Breast epithelium (tissue), 4 donors: ENCODE measurements at regions not wholly inside any gene's neighbourhood (a gene's known extent, or its start where the extent isn't known, plus 50 kb on each side); places are given as distances from the start of the nearest gene placed in this dataset.

ENCODE experiments used
- DNase-seq, 2 donors: peaks; one replicate each; pipeline ENCODE4 v3.0.0-alpha.2; 2019; ENCODE audit warnings: low spot score in 2 of 2
- H3K27ac ChIP-seq, 2 donors: fragments of 200-600 bp; sonication (generic) in 1 of 2; one replicate each; pipeline ENCODE4 v1.5.1; 2016 to 2019; ENCODE audit warnings: mild to moderate bottlenecking in 1 of 2
- H3K27me3 ChIP-seq, 2 donors: fragments of 200-600 bp; sonication (generic) in 1 of 2; one replicate each; pipeline versions ENCODE4 v1.5.1 to v1.6.0; 2017 to 2019; ENCODE audit warnings: control low read depth in 1 of 2, mild to moderate bottlenecking in 1 of 2
- H3K36me3 ChIP-seq: fragments of 200-600 bp; one replicate; pipeline ENCODE4 v1.5.1; 2019
- H3K4me1 ChIP-seq, 2 donors: fragments of 200-600 bp; sonication (generic); one replicate each; pipeline ENCODE4 v1.5.1; 2016 to 2019; ENCODE audit warnings: control low read depth in 1 of 2
- H3K4me3 ChIP-seq, 3 donors: fragments of 200-600 bp; sonication (generic); 1 replicate in 2 of 3; 2 replicates in 1 of 3; pipeline ENCODE4 v1.5.1; 2016 to 2019; ENCODE audit warnings: mild to moderate bottlenecking in 3 of 3, moderate library complexity in 2 of 3
- H3K9me3 ChIP-seq, 2 donors: fragments of 200-600 bp; sonication (generic) in 1 of 2; one replicate each; pipeline ENCODE4 v1.5.1; 2016 to 2019; ENCODE audit warnings: control low read depth in 1 of 2
- POLR2A ChIP-seq: fragments of 450-650 bp; IDR thresholded peaks from one replicate; pipeline ENCODE4 v1.6.1; 2016; ENCODE audit warnings: antibody characterized with exemption, mild to moderate bottlenecking, moderate library complexity
- POLR2AphosphoS5 ChIP-seq, 3 donors: sonication (generic); formaldehyde crosslinking; IDR thresholded peaks; one replicate each; pipeline ENCODE4 v1.6.1; 2017; ENCODE audit warnings: antibody characterized with exemption in 3 of 3
- intact Hi-C: fragments of 100-400 bp; cut with DNase I; formaldehyde crosslinking; loops from one replicate; pipeline ENCODE4 v1.15.1; 2023; ENCODE audit warnings: low total_unique reads
- TF ChIP-seq, protein P1 (sequence below), 3 donors: fragments of 450-650 bp; IDR thresholded peaks; one replicate each; pipeline ENCODE4 v1.5.1; 2016 to 2017; ENCODE audit warnings: antibody characterized with exemption in 3 of 3, mild to moderate bottlenecking in 3 of 3, moderate library complexity in 3 of 3

DNA sequence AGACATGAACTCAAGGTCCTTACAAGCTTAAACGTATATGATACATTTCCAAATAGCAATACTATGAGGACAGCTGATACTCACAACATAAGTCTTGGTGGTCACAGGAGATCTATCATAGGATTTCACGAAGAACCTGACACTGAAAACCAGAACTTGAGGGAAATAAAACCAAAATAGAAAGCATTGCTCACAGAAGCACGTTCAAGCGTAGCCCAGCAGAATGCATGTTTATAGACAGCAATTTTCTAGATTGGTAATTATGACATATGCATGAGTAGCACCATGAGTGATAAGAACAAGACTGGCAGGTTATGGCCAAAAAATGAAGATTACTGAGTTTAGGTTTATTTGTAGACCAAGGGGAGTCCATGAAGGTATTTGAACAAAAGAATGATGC is 243.5 kb downstream of the ETS1 start:
- Histone ChIP-seq H3K4me3 (no peak overlapping the region), H3K36me3 (no peaks in the 10 kb centered on the region)
- intact Hi-C loops: no loop called here

DNA sequence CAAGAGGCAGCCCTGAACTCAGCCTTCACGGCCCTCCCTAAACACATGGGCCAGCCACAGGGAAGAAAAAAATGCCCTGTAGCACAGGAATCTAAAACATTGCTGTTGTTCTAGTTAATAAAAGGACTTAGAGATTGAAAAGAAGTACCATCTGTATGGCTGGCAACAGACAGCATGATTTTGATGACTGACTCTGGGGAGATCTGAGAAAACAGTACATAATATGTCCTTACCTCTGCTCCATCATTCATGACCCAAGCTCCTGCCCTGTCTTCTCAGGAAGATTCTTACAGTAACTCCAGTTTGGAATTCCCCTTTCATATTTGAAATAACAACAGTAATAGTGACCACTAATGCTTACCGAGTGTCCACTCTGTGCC is 244.2 kb downstream of the ETS1 start:
- no peaks in the 10 kb centered on the region for H3K4me1 ChIP-seq
- no peaks in the 10 kb centered on the region for H3K9me3 ChIP-seq
- H3K4me3 ChIP-seq: no peak overlapping the region
- TF ChIP-seq POLR2A (no peak), POLR2AphosphoS5 (IDR thresholded peaks at IDR 0.05) (no peak)
- TF ChIP-seq, protein P1, sequence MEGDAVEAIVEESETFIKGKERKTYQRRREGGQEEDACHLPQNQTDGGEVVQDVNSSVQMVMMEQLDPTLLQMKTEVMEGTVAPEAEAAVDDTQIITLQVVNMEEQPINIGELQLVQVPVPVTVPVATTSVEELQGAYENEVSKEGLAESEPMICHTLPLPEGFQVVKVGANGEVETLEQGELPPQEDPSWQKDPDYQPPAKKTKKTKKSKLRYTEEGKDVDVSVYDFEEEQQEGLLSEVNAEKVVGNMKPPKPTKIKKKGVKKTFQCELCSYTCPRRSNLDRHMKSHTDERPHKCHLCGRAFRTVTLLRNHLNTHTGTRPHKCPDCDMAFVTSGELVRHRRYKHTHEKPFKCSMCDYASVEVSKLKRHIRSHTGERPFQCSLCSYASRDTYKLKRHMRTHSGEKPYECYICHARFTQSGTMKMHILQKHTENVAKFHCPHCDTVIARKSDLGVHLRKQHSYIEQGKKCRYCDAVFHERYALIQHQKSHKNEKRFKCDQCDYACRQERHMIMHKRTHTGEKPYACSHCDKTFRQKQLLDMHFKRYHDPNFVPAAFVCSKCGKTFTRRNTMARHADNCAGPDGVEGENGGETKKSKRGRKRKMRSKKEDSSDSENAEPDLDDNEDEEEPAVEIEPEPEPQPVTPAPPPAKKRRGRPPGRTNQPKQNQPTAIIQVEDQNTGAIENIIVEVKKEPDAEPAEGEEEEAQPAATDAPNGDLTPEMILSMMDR (IDR thresholded peaks at IDR 0.05): no peak
- intact Hi-C loops: no loop called here
- H3K36me3 ChIP-seq: no peaks in the 10 kb centered on the region
- H3K27me3 ChIP-seq: no peaks in the 10 kb centered on the region
- no peak for DNase-seq
- peak overlapping the region in 1 of 2 donors; percentile 78 for H3K27ac ChIP-seq

More for the DNA sequence above, 243.5 kb downstream of the ETS1 start:
- DNase-seq: no peak
- Histone ChIP-seq H3K4me1 (no peaks in the 10 kb centered on the region), H3K27me3 (no peaks in the 10 kb centered on the region), H3K9me3 (no peaks in the 10 kb centered on the region), H3K27ac (no peak overlapping the region)
- TF ChIP-seq POLR2AphosphoS5 (IDR thresholded peaks at IDR 0.05): no peak
- TF ChIP-seq POLR2A: no peak
- TF ChIP-seq, protein P1 (IDR thresholded peaks at IDR 0.05): no peak

DNA sequence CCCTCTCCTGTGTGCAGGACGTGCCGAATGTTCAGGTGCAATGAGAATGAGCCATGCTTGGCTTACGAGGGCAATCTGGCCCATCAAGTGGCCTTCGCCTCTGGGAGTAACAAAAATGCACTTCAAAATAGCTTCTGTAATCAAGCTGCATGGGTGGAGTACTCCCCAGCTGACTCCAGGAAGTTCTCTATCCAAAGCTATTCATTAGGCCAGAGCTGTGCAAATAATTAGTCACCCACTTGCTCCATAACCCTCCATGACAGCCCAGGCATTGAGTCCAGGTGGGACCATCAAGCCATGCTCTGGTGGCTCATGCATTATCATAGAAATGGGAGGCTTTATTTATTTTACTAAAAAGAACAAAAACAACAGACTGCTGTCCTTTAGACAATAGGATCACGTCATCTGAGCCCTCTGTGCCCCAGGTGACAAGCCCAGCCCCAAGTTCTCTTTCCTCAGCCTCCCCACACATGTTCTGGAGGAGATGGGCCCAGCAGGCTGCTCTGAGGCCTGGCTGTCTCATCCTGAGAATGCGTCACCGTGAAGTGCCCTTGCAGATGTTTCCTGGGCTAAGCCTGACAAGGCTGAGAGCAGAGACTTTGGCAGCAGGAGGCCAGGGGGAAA is 244.7 kb downstream of the ETS1 start:
- no peak for DNase-seq
- intact Hi-C loops: no loop called here

DNA sequence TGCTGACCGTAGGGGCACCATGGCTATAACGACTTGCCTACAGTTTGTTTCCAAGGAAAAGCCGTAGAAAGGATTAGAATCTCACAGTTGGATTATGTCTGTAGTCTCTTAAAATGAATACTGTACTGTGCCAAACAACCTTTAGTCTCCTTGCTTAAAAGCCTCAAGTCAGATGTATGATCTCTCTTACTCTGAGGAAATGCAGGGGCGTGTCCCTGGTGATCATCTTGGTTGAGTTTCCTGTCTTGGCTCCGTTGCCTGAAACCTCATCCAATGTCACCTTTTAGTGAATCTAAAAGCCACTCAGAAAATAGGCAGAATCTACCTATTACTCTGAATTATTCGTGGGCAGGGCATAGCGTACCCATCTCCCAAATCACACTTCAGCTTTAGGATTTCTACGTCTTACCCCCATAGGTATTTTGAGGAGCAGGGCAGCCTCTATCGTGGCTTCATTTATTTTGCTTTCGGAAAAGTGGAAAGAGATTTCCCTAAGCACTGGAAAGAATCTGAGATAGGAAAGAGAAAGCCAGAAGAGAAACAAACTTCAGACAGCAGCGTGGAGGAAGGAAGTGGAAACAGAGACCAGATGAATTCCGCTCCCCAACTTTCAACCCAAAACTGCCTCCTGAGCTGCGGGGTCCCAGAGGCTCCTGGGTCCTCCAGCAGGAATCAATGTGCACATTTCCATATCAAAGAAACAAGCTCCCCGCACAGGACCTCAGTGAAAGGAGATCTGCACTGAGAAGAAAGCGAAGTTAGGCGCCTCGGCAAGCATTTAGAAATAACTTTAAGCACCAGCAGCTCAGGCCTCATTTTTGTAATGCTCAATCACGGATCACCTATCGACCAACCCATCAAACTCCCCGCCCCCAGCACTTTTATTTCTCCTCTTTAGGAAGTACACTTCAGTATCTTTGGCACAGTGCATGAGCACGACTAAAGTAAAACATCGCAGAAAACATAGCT is 245.8 kb downstream of the ETS1 start:
- Histone ChIP-seq H3K9me3 (no peaks in the 10 kb centered on the region), H3K4me3 (no peak overlapping the region), H3K36me3 (no peaks in the 10 kb centered on the region), H3K4me1 (no peaks in the 10 kb centered on the region), H3K27me3 (no peaks in the 10 kb centered on the region), H3K27ac (peak overlapping the region in 1 of 2 donors; percentile 78)
- TF ChIP-seq POLR2AphosphoS5 (IDR thresholded peaks at IDR 0.05) (no peak), POLR2A (no peak)
- TF ChIP-seq, protein P1 (IDR thresholded peaks at IDR 0.05): no peak
- intact Hi-C loops: no loop called here
- no peak for DNase-seq

More for the DNA sequence above, 244.7 kb downstream of the ETS1 start:
- TF ChIP-seq, protein P1 (IDR thresholded peaks at IDR 0.05): no peak
- peak in 1 of 3 donors; percentile 55 for TF ChIP-seq POLR2AphosphoS5 (IDR thresholded peaks at IDR 0.05)
- no peak overlapping the region for H3K4me3 ChIP-seq
- peak overlapping the region in 1 of 2 donors; percentile 78 for H3K27ac ChIP-seq
- H3K4me1 ChIP-seq: no peaks in the 10 kb centered on the region
- H3K27me3 ChIP-seq: no peaks in the 10 kb centered on the region
- no peaks in the 10 kb centered on the region for H3K36me3 ChIP-seq
- no peaks in the 10 kb centered on the region for H3K9me3 ChIP-seq

DNA sequence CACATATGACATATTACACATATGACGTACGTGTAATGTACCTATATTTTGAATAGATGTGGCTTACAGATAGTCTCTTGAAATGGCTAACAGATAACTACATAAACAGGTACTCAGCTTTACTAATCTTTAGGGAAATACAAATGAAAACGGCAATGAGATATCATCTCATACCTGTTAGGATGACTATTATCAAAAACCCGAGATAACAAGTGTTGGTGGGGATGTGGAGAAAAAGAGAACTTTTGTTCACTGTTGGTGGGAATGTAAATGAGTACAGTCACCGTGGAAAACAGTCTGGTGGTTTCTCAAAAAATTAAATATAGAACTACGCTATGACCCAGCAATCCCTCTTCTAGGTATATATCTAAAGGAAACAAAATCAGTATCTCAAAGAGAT is 247.6 kb downstream of the ETS1 start:
- DNase-seq: no peak
- H3K4me1 ChIP-seq: no peaks in the 10 kb centered on the region
- TF ChIP-seq POLR2A (no peak), POLR2AphosphoS5 (IDR thresholded peaks at IDR 0.05) (no peak)
- TF ChIP-seq, protein P1 (IDR thresholded peaks at IDR 0.05): no peak
- intact Hi-C loops: no loop called here
- H3K36me3 ChIP-seq: no peaks in the 10 kb centered on the region
- H3K27ac ChIP-seq: no peak overlapping the region
- no peaks in the 10 kb centered on the region for H3K27me3 ChIP-seq
- H3K9me3 ChIP-seq: no peaks in the 10 kb centered on the region
- no peak overlapping the region for H3K4me3 ChIP-seq
